Activated B cell treated with CpG ODN at 0.5 μM for 24 hours (primary cell): ENCODE measurements at regions not wholly inside any gene's neighbourhood (a gene's known extent, or its start where the extent isn't known, plus 50 kb on each side); places are given as distances from the start of the nearest gene placed in this dataset.
"Not testable (repeated sequence)": the region's sequence is repeated elsewhere in the genome, so short reads cannot be mapped to it uniquely, and the experiment has no call there.

Source experiments
- ATAC-seq: fragments of 200-7000 bp; cut with Tn5 transposase; one replicate; pipeline ENCODE4 v1.10.0; 2021; ENCODE audit warnings: low read depth, mild to moderate bottlenecking, moderate library complexity
- CTCF ChIA-PET: fragments of 350-600 bp; sonication (Branson Sonifier 250); formaldehyde crosslinking; loops from one replicate; lab custom pipeline; 2021; ENCODE audit warnings: antibody characterized with exemption; lab: Charles Lee
- POLR2A ChIA-PET: fragments of 350-600 bp; sonication (Branson Sonifier 250); formaldehyde crosslinking; loops from one replicate; lab custom pipeline; 2021; ENCODE audit warnings: antibody characterized with exemption; lab: Charles Lee
- DNase-seq: peaks from one replicate; pipeline ENCODE4 v3.0.0; 2022
- H3K27ac Mint-ChIP-seq: one replicate; pipeline ENCODE4 v1.8.0; 2020; ENCODE audit warnings: mixed read lengths
- H3K27me3 Mint-ChIP-seq: one replicate; pipeline ENCODE4 v1.8.0; 2021; ENCODE audit warnings: mixed read lengths
- H3K36me3 Mint-ChIP-seq: one replicate; pipeline ENCODE4 v1.8.0; 2021; ENCODE audit warnings: low read depth, mixed read lengths
- H3K4me1 Mint-ChIP-seq: one replicate; pipeline ENCODE4 v1.8.0; 2021; ENCODE audit warnings: mixed read lengths
- H3K4me3 Mint-ChIP-seq: one replicate; pipeline ENCODE4 v1.8.0; 2020; ENCODE audit warnings: mild to moderate bottlenecking, mixed read lengths
- H3K9me3 Mint-ChIP-seq: one replicate; pipeline ENCODE4 v1.8.0; 2020; ENCODE audit warnings: mixed read lengths
- intact Hi-C: fragments of 100-400 bp; cut with micrococcal nuclease; formaldehyde crosslinking; loops from one replicate; pipeline ENCODE4 v1.15.1; 2024
- TF ChIP-seq, protein P1 (sequence below): fragments of 200-600 bp; IDR thresholded peaks from one replicate; pipeline ENCODE4 v1.8.0; 2022; ENCODE audit warnings: antibody characterized with exemption, mild to moderate bottlenecking

DNA sequence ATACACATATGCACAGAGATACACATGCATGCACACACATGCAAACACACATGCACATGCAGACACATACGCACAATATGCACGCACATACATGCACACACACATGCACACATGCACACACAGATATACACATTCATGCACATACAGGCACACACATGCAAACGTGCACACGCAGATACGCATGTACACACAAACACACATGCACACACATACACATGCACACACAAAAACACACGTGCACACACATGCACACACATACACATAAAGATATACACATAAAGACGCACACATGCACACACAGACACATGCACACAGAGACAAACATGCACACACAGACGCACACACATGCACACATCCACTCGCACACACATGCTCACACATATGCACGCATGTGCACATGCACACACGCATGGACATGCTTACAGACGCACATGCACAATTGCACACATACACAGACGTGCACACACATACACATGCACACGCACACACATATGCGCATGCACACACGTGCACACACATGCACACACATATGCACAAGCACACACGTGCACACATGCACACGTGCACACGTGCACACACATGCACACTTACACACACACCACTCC, 145.2 kb downstream of the ADRA2C start:
- Mint-ChIP-seq H3K4me3 (no peak overlapping the region), H3K27ac (no peak overlapping the region), H3K4me1 (no peaks in the 10 kb centered on the region), H3K9me3 (peaks cover 5% of the 10 kb centered on the region), H3K27me3 (peaks cover 8% of the 10 kb centered on the region), H3K36me3 (no peaks in the 10 kb centered on the region)
- intact Hi-C loops = no loop called here
- ATAC-seq (no peak), DNase-seq (no peak)
- CTCF ChIA-PET = no interaction called here
- TF ChIP-seq, protein P1, sequence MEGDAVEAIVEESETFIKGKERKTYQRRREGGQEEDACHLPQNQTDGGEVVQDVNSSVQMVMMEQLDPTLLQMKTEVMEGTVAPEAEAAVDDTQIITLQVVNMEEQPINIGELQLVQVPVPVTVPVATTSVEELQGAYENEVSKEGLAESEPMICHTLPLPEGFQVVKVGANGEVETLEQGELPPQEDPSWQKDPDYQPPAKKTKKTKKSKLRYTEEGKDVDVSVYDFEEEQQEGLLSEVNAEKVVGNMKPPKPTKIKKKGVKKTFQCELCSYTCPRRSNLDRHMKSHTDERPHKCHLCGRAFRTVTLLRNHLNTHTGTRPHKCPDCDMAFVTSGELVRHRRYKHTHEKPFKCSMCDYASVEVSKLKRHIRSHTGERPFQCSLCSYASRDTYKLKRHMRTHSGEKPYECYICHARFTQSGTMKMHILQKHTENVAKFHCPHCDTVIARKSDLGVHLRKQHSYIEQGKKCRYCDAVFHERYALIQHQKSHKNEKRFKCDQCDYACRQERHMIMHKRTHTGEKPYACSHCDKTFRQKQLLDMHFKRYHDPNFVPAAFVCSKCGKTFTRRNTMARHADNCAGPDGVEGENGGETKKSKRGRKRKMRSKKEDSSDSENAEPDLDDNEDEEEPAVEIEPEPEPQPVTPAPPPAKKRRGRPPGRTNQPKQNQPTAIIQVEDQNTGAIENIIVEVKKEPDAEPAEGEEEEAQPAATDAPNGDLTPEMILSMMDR = no peak
- POLR2A ChIA-PET = no interaction called here

DNA sequence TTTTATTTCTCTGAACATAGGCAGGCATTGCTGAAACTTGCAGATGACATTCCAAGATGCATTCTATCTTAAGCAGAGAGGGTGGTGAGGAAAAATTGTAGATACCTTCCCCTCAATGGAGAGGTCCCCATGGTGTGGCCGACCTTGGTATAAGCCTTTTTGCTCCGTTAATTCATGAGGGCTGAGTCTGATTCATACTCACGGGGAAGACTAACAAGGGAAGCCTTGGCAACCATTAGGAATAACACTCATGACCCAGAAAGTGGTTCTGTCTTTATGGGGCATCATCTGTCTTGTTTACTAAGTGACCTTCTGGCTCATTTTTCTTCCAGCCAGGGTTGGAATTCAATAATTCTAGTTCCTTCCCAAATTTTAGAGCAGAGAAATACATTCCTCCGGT, 148.3 kb downstream of the ADRA2C start:
- intact Hi-C loops, POLR2A ChIA-PET, CTCF ChIA-PET, H3K27ac Mint-ChIP-seq, ATAC-seq, DNase-seq, H3K4me1 Mint-ChIP-seq, H3K9me3 Mint-ChIP-seq, H3K4me3 Mint-ChIP-seq, H3K36me3 Mint-ChIP-seq: not testable (repeated sequence)
- peaks cover 12% of the 10 kb centered on the region for H3K27me3 Mint-ChIP-seq

DNA sequence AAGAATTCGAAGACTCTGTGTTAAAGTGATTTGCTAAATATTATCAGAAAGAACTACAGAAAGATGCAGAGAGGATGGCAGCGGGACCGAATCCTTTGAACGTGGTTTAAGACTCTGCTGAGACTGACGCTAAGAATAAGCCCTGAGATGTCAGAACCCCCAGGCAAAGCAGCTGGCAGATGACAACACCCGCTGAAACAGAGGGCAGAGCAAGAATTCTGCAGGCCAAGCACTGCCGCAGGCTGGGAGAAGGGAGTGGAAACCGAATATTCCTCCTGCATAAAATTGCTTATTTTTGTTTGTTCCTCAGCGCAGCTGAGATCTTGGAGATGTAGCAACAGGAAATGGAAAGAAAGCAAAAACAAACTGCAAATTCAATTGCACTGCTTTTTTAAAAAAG, 153.3 kb downstream of the ADRA2C start:
- H3K4me3 Mint-ChIP-seq, H3K36me3 Mint-ChIP-seq, H3K9me3 Mint-ChIP-seq, H3K27ac Mint-ChIP-seq, CTCF ChIA-PET, intact Hi-C loops, H3K4me1 Mint-ChIP-seq, ATAC-seq, DNase-seq: not testable (repeated sequence)
- POLR2A ChIA-PET = interaction anchor here (0.6 kb wide), 1 partner anchor 1025 kb away, joined by 3 read pairs; no protein-coding TSS in a partner anchor
- H3K27me3 Mint-ChIP-seq = peaks cover 16% of the 10 kb centered on the region

DNA sequence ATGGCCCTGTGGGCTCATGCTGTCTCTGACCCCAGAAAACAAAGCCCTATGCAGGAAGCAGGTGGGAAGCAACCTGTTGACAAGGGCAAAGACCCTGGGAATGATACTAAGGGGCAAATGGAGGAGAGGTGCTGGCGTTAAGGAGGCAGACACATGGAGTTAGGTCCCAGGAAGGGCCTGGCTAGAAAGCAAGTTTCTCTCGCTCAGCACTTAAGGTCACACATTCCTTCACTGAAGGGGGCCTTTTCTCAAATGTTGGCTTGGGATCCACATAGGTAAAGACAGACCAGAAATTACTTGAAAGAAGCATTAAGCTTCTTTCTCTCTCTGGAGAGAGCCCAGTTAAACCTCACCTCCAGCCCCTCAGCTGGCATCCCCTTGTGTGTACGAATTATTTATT, 155.7 kb downstream of the ADRA2C start:
- H3K4me1 Mint-ChIP-seq, CTCF ChIA-PET, H3K27ac Mint-ChIP-seq, ATAC-seq, intact Hi-C loops, DNase-seq, H3K36me3 Mint-ChIP-seq, H3K4me3 Mint-ChIP-seq, POLR2A ChIA-PET, H3K9me3 Mint-ChIP-seq: not testable (repeated sequence)
- peaks cover 19% of the 10 kb centered on the region for H3K27me3 Mint-ChIP-seq

DNA sequence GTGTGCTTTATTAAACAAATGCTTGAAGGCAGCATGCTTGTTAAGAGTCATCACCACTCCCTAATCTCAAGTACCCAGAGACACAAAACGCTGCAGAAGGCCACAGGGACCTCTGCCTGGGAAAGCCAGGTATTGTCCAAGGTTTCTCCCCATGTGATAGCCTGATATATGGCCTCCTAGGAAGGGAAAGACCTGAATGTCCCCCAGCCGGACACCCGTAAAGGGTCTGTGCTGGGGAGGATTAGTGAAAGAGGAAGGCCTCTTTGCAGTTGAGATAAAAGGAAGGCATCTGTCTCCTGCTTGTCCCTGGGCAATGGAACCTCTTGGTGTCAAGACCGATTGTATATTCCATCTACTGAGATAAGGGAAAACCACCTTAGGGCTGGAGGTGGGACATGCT, 159.7 kb downstream of the ADRA2C start:
- CTCF ChIA-PET, H3K27ac Mint-ChIP-seq: not testable (repeated sequence)

DNA sequence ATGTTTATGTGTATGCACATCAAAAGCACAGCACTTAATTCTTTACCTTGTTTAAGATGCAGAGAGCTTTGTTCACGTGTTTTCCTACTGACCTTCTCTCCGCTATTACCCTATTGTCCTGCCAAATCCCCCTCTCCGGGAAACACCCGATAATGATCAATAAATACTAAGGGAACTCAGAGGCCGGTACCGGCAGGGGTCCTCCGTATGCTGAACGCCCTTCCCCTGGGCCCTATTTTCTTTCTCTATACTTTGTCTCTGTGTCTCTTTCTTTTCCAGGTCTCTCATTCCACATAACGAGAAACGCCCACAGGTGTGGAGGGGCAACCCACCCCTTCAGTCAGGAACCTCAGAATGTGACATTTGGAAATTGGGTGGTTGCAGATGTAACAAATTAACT, 160.1 kb downstream of the ADRA2C start:
- DNase-seq, H3K4me1 Mint-ChIP-seq, H3K4me3 Mint-ChIP-seq, intact Hi-C loops, H3K9me3 Mint-ChIP-seq, CTCF ChIA-PET, POLR2A ChIA-PET, H3K27ac Mint-ChIP-seq, H3K36me3 Mint-ChIP-seq, ATAC-seq: not testable (repeated sequence)
- peaks cover 29% of the 10 kb centered on the region for H3K27me3 Mint-ChIP-seq

More for the DNA sequence above, 159.7 kb downstream of the ADRA2C start:
- H3K4me3 Mint-ChIP-seq, intact Hi-C loops, DNase-seq, H3K4me1 Mint-ChIP-seq, POLR2A ChIA-PET, H3K9me3 Mint-ChIP-seq, ATAC-seq, H3K36me3 Mint-ChIP-seq: not testable (repeated sequence)
- H3K27me3 Mint-ChIP-seq = peaks cover 29% of the 10 kb centered on the region

DNA sequence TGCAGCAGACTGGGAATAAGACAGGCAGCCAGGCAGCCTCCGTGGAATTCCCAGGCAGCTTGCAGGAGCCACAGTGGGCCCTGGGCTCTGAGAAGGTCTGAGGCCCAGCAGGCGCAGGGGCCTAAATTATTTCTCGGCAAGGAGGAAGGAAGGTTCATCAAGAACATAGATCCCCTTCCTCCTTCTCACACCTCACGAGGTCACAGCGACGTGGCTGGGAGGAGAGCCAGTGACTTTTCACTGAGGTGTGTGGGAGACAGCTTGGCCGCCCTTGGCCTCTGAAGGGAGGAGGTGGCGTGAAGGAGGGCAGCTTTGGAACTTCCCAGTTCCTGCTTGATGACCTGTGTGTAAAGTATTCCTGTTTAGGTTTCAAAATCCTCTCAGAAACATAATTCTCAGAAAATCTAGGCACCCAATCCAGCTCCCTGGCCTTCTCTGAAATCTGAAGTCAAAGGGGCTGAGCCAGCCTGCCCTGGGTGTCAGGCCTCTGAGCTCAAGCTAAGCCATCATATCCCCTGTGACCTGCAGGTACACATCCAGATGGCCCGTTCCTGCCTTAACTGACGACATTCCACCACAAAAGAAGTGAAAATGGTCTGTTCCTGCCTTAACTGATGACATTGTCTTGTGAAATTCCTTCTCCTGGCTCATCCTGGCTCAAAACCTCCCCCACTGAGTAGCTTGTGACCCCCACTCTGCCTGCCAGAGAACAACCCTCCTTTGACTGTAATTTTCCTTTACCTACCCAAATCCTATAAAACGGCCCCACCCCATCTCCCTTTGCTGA, 161.0 kb downstream of the ADRA2C start:
- ATAC-seq, POLR2A ChIA-PET, H3K27ac Mint-ChIP-seq, CTCF ChIA-PET, H3K36me3 Mint-ChIP-seq, H3K9me3 Mint-ChIP-seq, H3K4me3 Mint-ChIP-seq, DNase-seq, intact Hi-C loops, H3K4me1 Mint-ChIP-seq: not testable (repeated sequence)
- peaks cover 29% of the 10 kb centered on the region for H3K27me3 Mint-ChIP-seq

DNA sequence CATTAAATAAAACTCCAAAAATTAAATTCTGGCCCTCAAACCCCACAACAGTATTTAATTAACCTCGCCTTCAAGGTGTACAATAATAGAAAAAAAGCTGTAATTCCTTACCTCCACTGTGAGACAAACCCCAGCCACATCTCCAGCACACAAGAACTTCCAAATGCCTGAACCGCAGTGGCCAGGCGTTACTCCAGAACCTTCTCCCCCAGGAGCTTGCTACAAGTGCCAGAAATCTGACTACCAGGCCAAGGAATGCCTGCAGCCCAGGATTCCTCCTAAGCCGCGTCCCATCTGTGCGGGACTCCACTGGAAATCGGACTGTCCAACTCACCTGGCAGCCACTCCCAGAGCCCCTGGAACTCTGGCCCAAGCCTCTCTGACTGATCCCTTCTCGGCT, 163.2 kb downstream of the ADRA2C start:
- POLR2A ChIA-PET, CTCF ChIA-PET, H3K27ac Mint-ChIP-seq: not testable (repeated sequence)

DNA sequence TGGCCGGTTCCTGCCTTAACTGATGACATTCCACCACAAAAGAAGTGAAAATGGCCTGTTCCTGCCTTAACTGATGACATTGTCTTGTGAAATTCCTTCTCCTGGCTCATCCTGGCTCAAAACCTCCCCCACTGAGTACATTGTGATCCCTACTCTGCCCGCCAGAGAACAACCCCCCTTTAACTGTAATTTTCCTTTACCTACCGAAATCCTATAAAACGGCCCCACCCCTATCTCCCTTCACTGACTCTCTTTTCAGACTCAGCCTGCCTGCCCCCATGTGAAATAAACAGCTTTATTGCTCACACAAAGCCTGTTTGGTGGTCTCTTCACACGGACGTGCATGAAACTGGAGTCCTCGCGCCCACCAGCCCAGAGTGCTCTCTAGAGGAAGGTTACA, 166.5 kb downstream of the ADRA2C start:
- POLR2A ChIA-PET, intact Hi-C loops, H3K27ac Mint-ChIP-seq, DNase-seq, H3K9me3 Mint-ChIP-seq, H3K36me3 Mint-ChIP-seq, H3K4me1 Mint-ChIP-seq, H3K4me3 Mint-ChIP-seq, ATAC-seq, CTCF ChIA-PET: not testable (repeated sequence)
- H3K27me3 Mint-ChIP-seq = peaks cover 23% of the 10 kb centered on the region

More for the DNA sequence above, 163.2 kb downstream of the ADRA2C start:
- H3K9me3 Mint-ChIP-seq, intact Hi-C loops, H3K36me3 Mint-ChIP-seq, H3K4me3 Mint-ChIP-seq, H3K4me1 Mint-ChIP-seq, ATAC-seq, DNase-seq: not testable (repeated sequence)
- H3K27me3 Mint-ChIP-seq = peaks cover 32% of the 10 kb centered on the region

DNA sequence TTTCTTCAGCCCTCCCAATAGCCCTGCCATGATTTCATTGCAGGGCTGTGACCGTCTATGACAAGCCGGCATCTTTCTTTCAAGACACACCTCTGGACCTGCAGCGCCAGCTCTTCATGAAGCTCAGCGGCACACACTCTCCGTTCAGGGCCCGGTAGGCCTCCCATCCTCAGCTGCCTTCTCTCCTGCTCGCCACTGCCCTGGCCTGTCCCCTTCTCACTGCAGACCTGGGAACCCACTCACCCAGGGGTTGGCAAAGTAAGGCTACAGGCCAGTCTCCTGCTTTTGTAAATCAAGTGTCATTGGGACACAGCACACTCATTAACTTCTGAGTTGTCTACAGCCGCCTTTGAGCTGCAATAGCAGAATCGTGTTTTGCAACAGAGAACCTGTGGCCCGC, 169.2 kb downstream of the ADRA2C start:
- H3K36me3 Mint-ChIP-seq, ATAC-seq, H3K27me3 Mint-ChIP-seq, CTCF ChIA-PET, POLR2A ChIA-PET, H3K4me1 Mint-ChIP-seq, H3K27ac Mint-ChIP-seq, H3K4me3 Mint-ChIP-seq, DNase-seq, intact Hi-C loops, H3K9me3 Mint-ChIP-seq: not testable (repeated sequence)
